Tibial nerve (tissue), 4 donors: ENCODE measurements at regions not wholly inside any gene's neighbourhood (a gene's known extent, or its start where the extent isn't known, plus 50 kb on each side); places are given as distances from the start of the nearest gene placed in this dataset.

Source experiments
- CTCF ChIP-seq, 5 experiments: fragments of 200-600 bp in 3 of 5; fragments of 450-650 bp in 2 of 5; sonication (generic) in 3 of 5; IDR thresholded peaks; one replicate each; pipeline ENCODE4 v1.5.1; 2016 to 2019; ENCODE audit warnings: antibody characterized with exemption in 5 of 5, mild to moderate bottlenecking in 3 of 5, moderate library complexity in 2 of 5
- EP300 ChIP-seq, 2 donors: sonication (generic); formaldehyde crosslinking; IDR thresholded peaks; one replicate each; pipeline ENCODE4 v1.6.1; 2017; ENCODE audit warnings: antibody characterized with exemption in 2 of 2, mild to moderate bottlenecking in 1 of 2
- POLR2A ChIP-seq, 2 donors: fragments of 450-650 bp; IDR thresholded peaks; one replicate each; pipeline ENCODE4 v1.6.1; 2017; ENCODE audit warnings: antibody characterized with exemption in 2 of 2, mild to moderate bottlenecking in 2 of 2, moderate library complexity in 2 of 2

- no peak for TF ChIP-seq CTCF (IDR thresholded peaks at IDR 0.05)
- no peak for TF ChIP-seq EP300 (IDR thresholded peaks at IDR 0.05)
- no peak for TF ChIP-seq POLR2A (IDR thresholded peaks at IDR 0.05)
Observed at GRCh38 chr10:8912108-8912507, 857.6 kb downstream of the GATA3 start.
